ENCODE measurements at regions not wholly inside any gene's neighbourhood (a gene's known extent, or its start where the extent isn't known, plus 50 kb on each side); places are given as distances from the start of the nearest gene placed in this dataset.
A peak's percentile ranks its signal among the peaks of the same experiment; 100 is the strongest.

DNA sequence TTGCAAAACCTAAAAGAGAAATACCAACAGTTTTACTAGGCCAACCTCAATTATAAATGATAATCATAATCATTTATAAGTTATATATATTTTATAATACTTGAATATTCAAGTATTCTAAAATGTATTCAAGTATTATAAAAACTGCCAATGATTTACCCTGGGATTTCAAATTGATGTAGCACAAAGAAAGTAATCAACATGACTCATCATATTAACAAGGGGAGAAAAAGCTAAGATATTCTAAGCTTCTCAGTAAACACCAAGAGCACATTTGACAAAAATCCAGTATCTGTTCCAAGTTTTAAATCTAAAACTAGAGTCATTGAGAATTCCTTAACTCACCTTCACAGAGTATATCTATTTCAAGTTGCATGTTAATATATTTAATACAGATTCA is 56.1 kb downstream of the CAPZA3 start:
- Histone ChIP-seq H3K27me3 (ENCODE audit: control insufficient read depth, insufficient read depth, low read length) (no peaks in the 10 kb centered on the region), H3K27ac (ENCODE audit: low read depth, low read length) (no peak overlapping the region), H3K9ac (ENCODE audit: low read length) (no peak overlapping the region), H3K36me3 (ENCODE audit: control insufficient read depth, insufficient read depth, low read length) (no peaks in the 10 kb centered on the region), H3K4me3 (ENCODE audit: low read length) (no peak overlapping the region), H3K4me1 (ENCODE audit: control insufficient read depth, insufficient read depth, low read length) (no peaks in the 10 kb centered on the region)

DNA sequence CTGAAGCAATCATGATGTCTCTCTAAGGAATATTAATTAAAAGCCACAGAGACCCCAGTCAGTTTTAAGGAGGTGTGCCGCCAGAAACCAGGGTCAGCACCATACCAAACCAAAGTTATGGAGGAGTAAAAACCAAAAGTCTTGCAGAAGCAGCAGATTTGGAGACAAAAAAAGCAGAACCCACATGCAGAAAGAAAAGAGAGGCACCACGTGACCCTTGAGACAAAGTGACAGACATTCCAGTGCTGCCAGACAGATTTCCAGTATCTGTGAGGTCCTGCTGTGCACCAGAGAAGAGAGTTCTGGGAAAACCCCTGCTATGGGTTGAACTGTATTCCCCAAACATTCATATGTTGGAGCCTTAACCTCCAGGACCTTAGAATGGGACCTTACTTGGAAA is 59.7 kb downstream of the CAPZA3 start:
- no peak overlapping the region for H3K27ac ChIP-seq (ENCODE audit: low read depth, low read length)
- no peaks in the 10 kb centered on the region for H3K27me3 ChIP-seq (ENCODE audit: control insufficient read depth, insufficient read depth, low read length)
- no peak overlapping the region for H3K4me3 ChIP-seq (ENCODE audit: low read length)
- H3K36me3 ChIP-seq (ENCODE audit: control insufficient read depth, insufficient read depth, low read length), result no peaks in the 10 kb centered on the region
- H3K9ac ChIP-seq (ENCODE audit: low read length), result no peak overlapping the region
- no peaks in the 10 kb centered on the region for H3K4me1 ChIP-seq (ENCODE audit: control insufficient read depth, insufficient read depth, low read length)

DNA sequence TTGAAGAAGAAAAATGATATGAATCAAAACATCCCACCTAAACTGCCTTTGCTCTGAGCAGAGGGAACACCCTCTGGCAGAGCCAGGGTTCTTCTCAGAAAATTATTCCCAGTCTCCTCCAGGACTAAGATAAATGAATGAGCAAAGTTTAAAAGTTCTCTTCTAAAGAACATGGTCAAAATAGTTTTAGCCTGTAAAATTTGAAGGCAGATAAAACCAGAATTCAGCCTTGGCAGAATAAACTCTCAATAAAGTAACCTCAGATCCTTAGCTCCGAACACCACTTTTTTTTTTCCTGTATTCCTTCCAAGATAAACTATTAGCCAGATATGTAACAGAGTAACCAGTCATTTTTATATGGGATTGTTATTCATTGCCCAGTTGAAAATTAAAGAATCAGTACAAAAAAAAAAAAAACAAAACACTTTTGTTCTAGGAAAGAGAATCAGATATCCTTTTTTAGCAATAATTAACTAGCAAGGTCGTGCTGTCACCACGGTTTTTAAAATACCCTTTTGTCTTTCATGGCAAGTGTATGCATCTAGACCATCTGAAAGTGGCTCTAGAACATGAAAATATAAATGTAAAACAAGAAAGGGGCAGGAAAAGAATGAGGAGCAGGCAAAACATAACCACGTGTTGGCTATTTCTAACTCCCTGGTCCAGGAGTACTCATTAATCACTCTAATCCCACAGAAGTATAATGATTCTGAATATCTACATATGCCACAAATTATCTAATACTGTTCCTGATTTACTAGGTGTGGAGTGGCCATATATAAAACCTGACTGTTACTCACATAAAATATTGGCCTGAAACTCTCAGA is 60.8 kb downstream of the CAPZA3 start:
- H3K36me3 ChIP-seq (ENCODE audit: control insufficient read depth, insufficient read depth, low read length), result no peaks in the 10 kb centered on the region
- H3K27ac ChIP-seq (ENCODE audit: low read depth, low read length), result peak overlapping the region; percentile 3
- no peak overlapping the region for H3K9ac ChIP-seq (ENCODE audit: low read length)
- H3K4me3 ChIP-seq (ENCODE audit: low read length), result no peak overlapping the region
- H3K27me3 ChIP-seq (ENCODE audit: control insufficient read depth, insufficient read depth, low read length), result no peaks in the 10 kb centered on the region
- no peaks in the 10 kb centered on the region for H3K4me1 ChIP-seq (ENCODE audit: control insufficient read depth, insufficient read depth, low read length)

DNA sequence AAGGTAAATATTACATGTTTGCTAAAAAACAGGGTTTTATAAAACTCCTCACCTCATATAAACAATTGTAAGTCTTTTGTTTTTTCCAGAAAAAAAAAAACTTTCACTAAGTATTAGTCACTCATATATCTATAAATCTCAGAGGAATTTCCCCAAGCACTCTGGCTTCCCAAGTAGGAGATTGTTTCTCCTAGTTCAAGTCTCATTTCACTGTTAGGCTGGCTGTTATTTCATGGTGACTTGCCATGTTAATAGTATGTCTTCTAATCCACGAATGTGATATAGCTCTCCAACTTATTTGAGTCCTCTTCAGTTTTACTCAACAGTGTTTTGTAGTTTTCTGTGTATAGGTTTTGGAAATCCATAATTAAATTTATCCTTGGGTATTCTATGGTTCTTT is 61.6 kb downstream of the CAPZA3 start:
- Histone ChIP-seq H3K27me3 (ENCODE audit: control insufficient read depth, insufficient read depth, low read length) (no peaks in the 10 kb centered on the region), H3K36me3 (ENCODE audit: control insufficient read depth, insufficient read depth, low read length) (no peaks in the 10 kb centered on the region), H3K27ac (ENCODE audit: low read depth, low read length) (no peak overlapping the region), H3K9ac (ENCODE audit: low read length) (no peak overlapping the region), H3K4me1 (ENCODE audit: control insufficient read depth, insufficient read depth, low read length) (no peaks in the 10 kb centered on the region), H3K4me3 (ENCODE audit: low read length) (no peak overlapping the region)

DNA sequence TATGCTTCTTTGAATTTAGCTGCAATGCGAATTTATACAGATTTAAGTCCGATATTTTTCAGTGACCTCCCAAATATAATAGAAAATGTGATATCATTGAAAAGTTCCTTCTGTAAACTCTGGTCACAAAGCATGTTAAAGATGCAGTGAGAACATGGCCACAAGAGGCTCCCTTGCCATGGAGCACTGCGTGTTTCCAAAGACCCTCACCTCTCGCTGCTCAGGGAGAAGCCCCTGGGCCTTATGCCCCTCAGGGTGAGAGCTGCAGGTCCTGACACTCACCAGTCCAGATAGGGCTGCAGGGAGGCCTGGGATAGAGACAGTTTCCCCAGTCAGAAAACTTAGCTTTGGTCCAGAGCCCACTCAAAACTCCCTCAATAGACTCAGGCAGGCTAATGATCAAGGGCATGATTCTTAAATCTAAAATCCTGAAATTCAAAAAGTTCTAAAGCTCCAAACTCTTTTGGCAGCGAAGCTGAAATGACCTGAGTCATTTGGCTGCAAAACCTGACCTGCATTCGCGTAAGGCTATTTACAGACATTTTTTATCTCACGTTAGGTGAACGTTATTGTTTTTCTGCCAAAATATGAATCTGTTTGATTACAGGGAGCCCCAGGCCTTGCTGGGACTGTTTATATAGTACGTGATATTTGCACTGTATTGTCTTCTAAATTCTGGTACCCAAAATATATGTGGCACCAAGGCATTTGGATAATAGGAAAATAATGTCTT is 67.8 kb downstream of the CAPZA3 start:
- Histone ChIP-seq H3K36me3 (ENCODE audit: control insufficient read depth, insufficient read depth, low read length) (no peaks in the 10 kb centered on the region), H3K4me3 (ENCODE audit: low read length) (no peak overlapping the region), H3K4me1 (ENCODE audit: control insufficient read depth, insufficient read depth, low read length) (no peaks in the 10 kb centered on the region), H3K27me3 (ENCODE audit: control insufficient read depth, insufficient read depth, low read length) (no peaks in the 10 kb centered on the region), H3K9ac (ENCODE audit: low read length) (no peak overlapping the region), H3K27ac (ENCODE audit: low read depth, low read length) (no peak overlapping the region)

DNA sequence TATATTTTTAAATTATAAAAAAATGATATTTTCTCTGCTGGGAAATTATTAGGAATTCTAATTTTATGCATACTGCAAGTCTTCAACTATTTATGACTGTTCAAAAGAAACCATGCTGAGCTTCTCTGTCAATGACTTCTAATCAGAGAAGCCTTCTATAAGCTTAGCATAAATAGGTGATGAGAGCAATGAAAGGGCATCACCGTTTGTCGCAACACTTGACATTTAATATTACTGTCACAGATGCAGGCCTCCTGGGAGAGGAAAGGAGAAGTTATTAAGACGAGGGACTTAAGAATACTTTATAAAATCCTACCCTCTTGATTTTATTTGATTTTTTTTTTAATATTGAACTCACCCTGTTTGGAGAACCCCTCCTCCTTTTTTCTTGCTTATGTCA is 69.8 kb downstream of the CAPZA3 start:
- Histone ChIP-seq H3K9ac (ENCODE audit: low read length) (no peak overlapping the region), H3K27me3 (ENCODE audit: control insufficient read depth, insufficient read depth, low read length) (no peaks in the 10 kb centered on the region), H3K36me3 (ENCODE audit: control insufficient read depth, insufficient read depth, low read length) (no peaks in the 10 kb centered on the region), H3K4me1 (ENCODE audit: control insufficient read depth, insufficient read depth, low read length) (no peaks in the 10 kb centered on the region), H3K27ac (ENCODE audit: low read depth, low read length) (no peak overlapping the region), H3K4me3 (ENCODE audit: low read length) (no peak overlapping the region)

DNA sequence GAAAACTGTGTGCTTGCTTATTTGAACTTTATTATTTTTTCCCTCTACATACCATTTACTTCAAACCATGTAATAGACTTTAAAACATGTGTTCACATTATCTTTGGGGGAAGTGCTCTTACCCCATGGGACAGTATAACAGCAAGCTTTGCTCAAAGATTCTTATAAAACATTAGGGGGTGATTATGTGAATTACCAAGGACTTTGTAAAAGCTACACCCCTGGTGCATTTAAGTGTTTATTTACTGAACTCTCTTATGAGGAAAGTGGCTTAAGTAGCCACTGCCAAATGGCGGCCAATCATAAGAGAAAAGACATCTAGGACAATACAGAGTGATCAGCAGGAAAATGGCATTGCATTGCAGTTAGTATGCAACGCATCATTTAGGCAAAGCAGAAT is 70.3 kb downstream of the CAPZA3 start:
- Histone ChIP-seq H3K4me1 (ENCODE audit: control insufficient read depth, insufficient read depth, low read length) (no peaks in the 10 kb centered on the region), H3K4me3 (ENCODE audit: low read length) (no peak overlapping the region), H3K27me3 (ENCODE audit: control insufficient read depth, insufficient read depth, low read length) (no peaks in the 10 kb centered on the region), H3K36me3 (ENCODE audit: control insufficient read depth, insufficient read depth, low read length) (no peaks in the 10 kb centered on the region), H3K9ac (ENCODE audit: low read length) (no peak overlapping the region), H3K27ac (ENCODE audit: low read depth, low read length) (no peak overlapping the region)

DNA sequence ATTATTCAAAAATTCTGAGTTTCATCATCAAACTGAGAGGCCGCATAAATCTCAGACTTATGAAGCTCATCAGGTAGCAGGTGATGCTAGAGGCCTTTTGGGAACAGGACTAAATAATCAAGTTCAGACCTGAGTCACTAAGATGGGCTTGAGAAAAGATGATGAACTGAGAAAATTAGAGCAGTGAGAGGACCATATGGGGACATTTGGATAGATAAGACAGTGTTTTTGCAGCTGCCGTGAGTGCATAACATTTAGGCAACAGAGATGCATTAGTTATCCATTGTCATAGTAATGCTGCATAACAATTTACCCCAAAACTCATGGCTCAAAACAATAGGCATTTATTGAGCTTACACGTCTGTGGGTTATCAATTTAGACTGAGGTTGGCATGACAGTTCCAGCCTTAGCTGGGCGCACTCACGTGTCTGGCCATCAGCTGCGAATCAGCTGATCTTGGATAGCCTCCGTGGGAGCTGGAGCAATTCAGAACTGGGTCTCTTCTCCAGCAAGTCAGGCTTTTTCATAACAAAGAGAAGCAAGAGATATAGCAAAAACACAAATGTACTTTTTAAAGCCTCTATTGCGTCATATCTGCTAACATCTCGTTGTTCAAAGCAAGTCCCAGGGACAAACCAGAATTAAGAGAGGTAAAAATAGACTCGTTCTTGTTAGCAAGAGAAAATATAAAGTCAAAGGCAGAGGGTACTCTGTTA is 72.8 kb downstream of the CAPZA3 start:
- Histone ChIP-seq H3K27ac (ENCODE audit: low read depth, low read length) (no peak overlapping the region), H3K9ac (ENCODE audit: low read length) (no peak overlapping the region), H3K27me3 (ENCODE audit: control insufficient read depth, insufficient read depth, low read length) (no peaks in the 10 kb centered on the region), H3K4me3 (ENCODE audit: low read length) (no peak overlapping the region), H3K4me1 (ENCODE audit: control insufficient read depth, insufficient read depth, low read length) (no peaks in the 10 kb centered on the region), H3K36me3 (ENCODE audit: control insufficient read depth, insufficient read depth, low read length) (no peaks in the 10 kb centered on the region)

DNA sequence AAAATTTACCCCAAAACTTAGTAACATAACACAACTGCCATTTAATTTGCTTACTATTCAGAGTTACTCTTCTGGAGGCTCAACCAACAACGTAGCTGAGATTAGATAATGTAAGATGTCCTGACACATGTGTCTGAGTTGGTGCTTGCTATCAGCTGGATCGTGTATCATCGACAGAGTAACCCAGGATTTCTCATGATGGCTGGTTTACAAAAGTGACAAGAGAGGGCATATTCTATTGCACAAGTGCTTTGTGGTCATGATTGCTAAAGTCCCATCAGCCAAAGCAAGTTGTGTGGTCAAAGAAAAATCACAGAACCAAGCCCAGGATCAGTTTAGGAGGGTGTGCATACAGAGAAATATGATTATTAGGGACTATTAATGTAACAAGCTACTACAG is 73.4 kb downstream of the CAPZA3 start:
- H3K4me1 ChIP-seq (ENCODE audit: control insufficient read depth, insufficient read depth, low read length), result no peaks in the 10 kb centered on the region
- no peak overlapping the region for H3K4me3 ChIP-seq (ENCODE audit: low read length)
- H3K27me3 ChIP-seq (ENCODE audit: control insufficient read depth, insufficient read depth, low read length), result no peaks in the 10 kb centered on the region
- no peaks in the 10 kb centered on the region for H3K36me3 ChIP-seq (ENCODE audit: control insufficient read depth, insufficient read depth, low read length)
- H3K27ac ChIP-seq (ENCODE audit: low read depth, low read length), result no peak overlapping the region
- H3K9ac ChIP-seq (ENCODE audit: low read length), result no peak overlapping the region

DNA sequence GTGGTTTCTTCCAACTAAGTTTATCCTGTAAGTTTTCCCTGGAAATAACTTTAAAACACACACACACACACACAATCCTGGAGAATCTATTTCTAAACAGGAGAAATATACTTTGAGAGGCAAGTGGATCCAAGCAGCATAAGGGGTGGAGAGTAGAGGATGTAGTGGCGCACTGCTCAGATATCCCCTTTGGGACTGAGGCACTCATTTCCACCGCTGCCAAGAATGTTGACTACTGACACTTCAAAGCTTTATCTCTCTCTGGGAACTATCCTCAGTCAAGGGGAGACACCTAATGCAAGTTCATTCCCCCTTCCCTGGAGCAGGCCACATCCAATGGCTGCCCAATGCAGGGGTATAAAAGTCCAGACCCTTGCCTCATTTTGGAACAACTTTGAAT is 75.8 kb downstream of the CAPZA3 start:
- no peak overlapping the region for H3K9ac ChIP-seq (ENCODE audit: low read length)
- no peaks in the 10 kb centered on the region for H3K27me3 ChIP-seq (ENCODE audit: control insufficient read depth, insufficient read depth, low read length)
- H3K4me3 ChIP-seq (ENCODE audit: low read length), result no peak overlapping the region
- no peaks in the 10 kb centered on the region for H3K36me3 ChIP-seq (ENCODE audit: control insufficient read depth, insufficient read depth, low read length)
- H3K4me1 ChIP-seq (ENCODE audit: control insufficient read depth, insufficient read depth, low read length), result no peaks in the 10 kb centered on the region
- no peak overlapping the region for H3K27ac ChIP-seq (ENCODE audit: low read depth, low read length)

DNA sequence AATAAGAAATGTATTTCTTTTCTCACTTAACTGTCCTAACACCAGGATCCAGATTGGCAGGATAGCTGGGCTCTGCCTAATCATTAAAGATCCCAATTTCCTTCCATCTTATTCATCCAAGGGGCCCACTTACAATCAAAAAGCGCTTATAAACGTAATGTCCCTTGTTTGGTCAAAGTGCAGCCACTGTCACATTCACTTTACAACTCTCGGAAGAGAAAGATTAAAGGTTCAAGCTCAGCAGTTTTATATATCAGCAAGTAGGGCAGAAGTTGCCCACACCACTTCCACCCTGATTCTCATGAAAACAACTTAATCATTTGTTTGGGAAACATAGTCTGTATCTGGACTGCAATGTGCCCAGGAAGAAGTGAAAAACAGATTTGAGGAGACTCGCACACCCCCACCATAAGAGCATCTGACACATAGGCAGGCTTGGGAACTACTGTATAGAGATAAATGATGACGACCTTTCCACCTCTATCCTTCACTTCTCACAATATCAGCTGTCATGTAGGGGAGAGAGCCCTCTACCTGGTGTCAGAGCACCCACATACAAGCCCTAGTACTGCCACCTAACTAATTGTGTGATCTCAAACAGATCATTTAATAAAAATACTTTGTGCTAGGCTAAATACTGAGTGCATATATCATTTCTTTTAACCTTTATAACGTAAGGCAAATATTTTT is 80.8 kb downstream of the CAPZA3 start:
- no peaks in the 10 kb centered on the region for H3K27me3 ChIP-seq (ENCODE audit: control insufficient read depth, insufficient read depth, low read length)
- H3K4me1 ChIP-seq (ENCODE audit: control insufficient read depth, insufficient read depth, low read length), result no peaks in the 10 kb centered on the region
- H3K9ac ChIP-seq (ENCODE audit: low read length), result no peak overlapping the region
- H3K36me3 ChIP-seq (ENCODE audit: control insufficient read depth, insufficient read depth, low read length), result no peaks in the 10 kb centered on the region
- H3K4me3 ChIP-seq (ENCODE audit: low read length), result no peak overlapping the region
- no peak overlapping the region for H3K27ac ChIP-seq (ENCODE audit: low read depth, low read length)

DNA sequence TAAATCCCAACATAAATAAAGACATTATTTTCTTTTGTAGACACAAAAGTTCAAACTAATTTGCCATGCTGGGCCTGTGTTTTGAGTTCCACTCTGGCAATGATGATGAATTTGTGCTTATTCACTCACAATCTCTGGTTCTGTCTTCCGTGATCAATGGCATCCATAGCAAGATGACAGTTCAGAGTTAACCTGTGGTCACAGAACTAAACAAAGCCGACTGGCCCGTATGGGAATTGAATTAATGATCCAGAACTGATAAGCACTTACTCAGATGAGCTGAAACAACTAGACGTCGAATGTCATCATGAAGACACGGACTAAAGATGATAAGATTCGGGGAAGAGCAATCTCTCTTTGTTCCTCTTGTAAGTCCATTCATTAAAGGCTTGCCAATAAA is 81.6 kb downstream of the CAPZA3 start:
- no peaks in the 10 kb centered on the region for H3K4me1 ChIP-seq (ENCODE audit: control insufficient read depth, insufficient read depth, low read length)

More for the DNA sequence above, 81.6 kb downstream of the CAPZA3 start:
- H3K36me3 ChIP-seq (ENCODE audit: control insufficient read depth, insufficient read depth, low read length), result no peaks in the 10 kb centered on the region
- H3K4me3 ChIP-seq (ENCODE audit: low read length), result no peak overlapping the region
- H3K9ac ChIP-seq (ENCODE audit: low read length), result no peak overlapping the region
- H3K27ac ChIP-seq (ENCODE audit: low read depth, low read length), result no peak overlapping the region
- H3K27me3 ChIP-seq (ENCODE audit: control insufficient read depth, insufficient read depth, low read length), result no peaks in the 10 kb centered on the region
